NCI-H526 treated with DMSO at 0.1 percent for 48 hours (cell line): ENCODE measurements at regions not wholly inside any gene's neighbourhood (a gene's known extent, or its start where the extent isn't known, plus 50 kb on each side); places are given as distances from the start of the nearest gene placed in this dataset.
"Not testable (repeated sequence)": the region's sequence is repeated elsewhere in the genome, so short reads cannot be mapped to it uniquely, and the experiment has no call there.

Experiments
- DNase-seq: peaks from one replicate; lab custom pipeline; 2025; lab: John Stamatoyannopoulos, UW

DNA sequence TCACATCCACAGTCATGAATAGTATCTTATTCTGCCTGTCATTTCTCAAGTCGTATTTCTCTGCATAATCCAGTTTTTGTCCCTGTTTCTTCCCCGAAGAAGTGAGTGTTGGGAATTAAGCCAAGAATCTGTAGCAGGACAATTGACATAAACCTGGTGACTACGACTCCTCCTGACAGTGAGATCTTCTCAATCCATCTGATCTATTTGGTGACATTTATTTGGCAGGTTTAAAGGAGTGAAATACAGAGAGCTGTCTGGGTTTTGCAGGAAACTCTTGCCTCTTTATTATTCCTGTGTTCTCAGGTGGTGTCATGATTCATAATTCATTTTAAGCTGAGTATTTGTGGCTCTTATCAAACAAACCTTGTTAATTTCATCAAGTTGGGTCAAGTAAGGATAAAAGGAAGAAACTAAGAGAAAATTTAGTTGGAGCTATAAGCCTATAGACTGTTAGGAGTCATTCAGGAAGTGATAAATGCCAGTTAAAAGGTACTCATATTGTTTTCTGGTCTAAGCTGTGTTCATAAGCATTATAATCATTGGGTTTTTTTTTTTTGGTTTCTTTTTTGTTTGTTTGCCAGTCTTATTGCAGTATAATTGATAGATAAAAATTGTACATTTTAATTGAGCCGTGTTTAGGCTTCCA lies 95.9 kb upstream of the PCSK1 start:
- DNase-seq: no peak

DNA sequence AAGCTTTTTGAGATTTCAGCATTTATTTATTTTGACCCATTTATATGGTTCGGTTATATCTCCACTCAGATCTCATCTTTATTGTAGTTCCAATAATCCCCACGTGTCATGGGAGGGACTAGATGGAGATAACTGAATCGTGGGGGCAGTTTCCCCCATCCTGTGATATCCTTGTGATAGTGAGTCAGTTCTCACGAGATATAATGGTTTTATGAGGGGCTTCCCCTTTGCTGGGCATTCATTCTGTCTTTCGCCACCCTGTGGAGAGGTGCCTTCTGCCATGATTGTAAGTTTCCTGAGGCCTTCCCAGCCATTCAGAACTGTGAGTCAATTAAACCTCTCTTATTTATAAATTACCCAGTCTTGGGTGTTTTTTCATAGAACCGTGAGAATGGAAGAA lies 96.5 kb upstream of the PCSK1 start:
- no peak for DNase-seq

DNA sequence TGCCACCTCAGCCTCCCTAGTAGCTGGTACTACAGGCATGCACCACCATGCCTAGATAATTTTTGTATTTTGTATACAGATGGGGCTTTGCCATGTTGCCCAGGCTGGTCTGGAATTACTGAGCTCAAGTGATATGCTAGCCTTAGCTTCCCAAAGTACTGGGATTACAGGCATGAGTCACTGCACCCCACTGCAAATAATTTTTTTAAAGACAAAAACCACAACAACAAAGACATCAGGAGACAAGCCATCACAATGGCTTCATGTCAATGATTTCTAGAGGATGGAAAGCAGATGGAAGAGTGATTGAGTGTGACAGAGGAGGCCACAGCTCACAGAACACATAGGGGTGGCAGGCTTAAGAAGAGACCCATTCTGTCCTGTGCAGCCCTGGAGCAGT lies 97.9 kb upstream of the PCSK1 start:
- no peak for DNase-seq

DNA sequence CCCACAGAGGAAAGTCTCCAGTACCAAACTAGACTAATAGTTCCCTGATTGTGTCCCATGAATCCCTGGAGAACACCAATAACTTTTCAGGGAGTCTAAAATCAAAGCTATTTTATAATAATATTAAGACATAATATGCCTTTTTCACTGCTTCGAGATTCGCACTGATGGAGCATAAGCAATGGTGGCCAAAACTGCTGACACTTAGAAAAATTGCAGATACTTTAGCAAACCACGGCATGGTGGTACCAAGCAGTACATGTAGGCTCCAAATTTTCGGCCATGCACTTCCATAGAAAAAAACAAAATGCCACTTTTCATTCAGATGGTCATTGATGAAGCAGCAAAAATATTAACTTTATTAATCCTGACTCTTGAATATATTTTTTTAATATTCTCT lies 100.3 kb upstream of the PCSK1 start:
- DNase-seq: no peak

DNA sequence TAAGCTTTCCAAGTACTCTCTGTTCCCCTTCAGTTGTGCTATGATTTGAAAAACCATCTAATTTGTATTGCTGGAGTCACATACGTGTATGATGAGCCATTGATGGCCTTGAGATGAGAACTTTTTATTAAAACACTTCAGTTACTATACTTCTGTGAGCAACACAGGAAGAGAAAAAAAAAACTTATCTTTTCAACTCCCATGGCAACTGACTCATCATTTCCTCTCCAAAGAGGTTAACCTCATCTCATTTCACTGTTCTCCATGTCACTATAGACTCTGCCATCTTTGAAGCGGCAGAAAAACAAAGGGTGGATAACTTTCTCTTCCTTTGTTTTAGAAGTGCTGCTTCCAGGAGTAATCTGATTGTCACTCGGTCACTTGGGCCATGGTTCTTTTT lies 104.3 kb upstream of the PCSK1 start:
- DNase-seq: no peak

DNA sequence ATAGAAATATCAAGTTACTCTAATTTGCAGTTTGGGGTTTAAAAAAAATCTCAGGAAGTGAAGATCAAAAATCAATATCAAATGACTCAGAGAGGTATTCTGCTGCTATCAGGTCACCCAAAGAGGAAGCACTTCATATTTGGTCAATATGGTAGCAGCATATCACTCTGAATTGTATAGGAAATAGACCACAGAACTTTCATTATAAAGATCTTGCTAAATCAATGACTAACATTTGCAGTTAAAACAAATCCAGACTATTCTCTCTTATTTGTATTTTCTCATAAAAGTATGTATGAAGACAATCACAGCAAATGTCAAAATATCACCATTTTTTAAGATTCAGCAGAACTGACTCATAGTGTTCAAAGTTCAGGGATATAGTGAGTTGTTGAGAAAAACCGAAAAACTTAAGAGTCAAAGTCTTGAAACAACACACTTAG lies 105.8 kb upstream of the PCSK1 start:
- no peak for DNase-seq

DNA sequence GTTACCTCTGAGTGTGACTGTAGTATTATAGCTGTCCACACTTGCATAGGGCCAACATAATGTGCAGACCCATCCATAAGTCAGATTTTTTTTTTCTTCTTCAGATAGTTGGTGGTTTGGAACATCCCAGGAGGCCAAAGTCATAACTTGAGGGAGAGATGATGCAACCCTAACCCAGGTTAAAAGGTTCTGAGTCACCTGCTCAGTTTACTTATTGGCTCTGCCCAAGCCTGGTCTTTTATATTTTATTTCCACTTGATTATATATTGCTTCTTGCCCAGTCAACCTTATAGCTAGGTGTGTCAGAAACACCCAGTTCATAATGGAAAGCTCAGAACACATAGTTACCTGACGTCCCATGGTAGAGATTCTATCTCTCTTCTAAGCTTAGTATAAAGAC lies 113.1 kb upstream of the PCSK1 start:
- no peak for DNase-seq

DNA sequence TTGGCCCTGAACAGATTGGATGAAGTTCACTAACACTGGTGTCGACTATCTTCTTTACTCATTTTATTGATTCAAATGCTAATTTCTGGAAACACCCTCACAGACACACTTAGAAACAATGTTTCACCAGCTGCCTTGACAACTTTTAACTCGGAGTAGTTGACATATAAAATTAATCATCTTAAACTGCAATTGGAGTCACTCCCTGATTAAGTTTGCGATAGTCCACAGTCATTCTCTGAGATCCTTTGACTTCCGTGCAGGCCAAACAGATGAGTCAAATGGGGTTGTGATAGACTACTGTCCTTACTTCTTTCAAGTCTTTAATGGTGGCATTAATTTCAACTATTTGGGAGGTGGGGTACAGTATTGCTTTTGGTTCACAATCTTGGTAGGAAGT lies 114.4 kb upstream of the PCSK1 start:
- no peak for DNase-seq

DNA sequence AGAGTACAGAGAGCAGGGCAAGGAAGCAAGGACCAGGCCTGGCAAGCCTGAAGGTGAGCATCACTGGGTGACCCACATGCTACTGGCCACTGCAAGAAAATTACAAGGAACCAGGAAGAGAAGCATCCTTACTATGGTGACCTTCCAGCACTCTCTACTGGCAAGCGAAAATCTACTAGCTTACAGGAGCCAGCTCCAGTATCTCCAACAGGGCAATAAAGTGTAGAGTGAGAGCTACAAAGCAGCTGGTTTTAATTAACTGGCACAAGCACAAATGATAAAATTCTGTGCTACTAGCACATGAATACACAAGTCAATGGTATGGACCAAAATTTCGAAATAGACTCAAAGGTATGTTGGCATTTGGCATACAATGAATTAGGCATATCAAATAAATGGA lies 113.3 kb upstream of the CAST start:
- DNase-seq: no peak

DNA sequence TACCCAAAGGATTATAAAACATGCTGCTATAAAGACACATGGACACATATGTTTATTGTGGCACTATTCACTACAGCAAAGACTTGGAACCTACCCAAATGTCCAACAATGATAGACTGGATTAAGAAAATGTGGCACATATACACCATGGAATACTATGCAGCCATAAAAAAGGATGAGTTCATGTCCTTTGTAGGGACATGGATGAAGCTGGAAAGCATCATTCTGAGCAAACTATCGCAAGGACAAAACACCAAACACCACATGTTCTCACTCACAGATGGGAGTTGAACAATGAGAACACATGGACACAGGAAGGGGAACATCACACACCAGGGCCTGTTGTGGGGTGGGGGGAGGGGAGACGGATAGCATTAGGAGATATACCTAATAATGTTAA lies 101.3 kb upstream of the CAST start:
- DNase-seq: not testable (repeated sequence)

DNA sequence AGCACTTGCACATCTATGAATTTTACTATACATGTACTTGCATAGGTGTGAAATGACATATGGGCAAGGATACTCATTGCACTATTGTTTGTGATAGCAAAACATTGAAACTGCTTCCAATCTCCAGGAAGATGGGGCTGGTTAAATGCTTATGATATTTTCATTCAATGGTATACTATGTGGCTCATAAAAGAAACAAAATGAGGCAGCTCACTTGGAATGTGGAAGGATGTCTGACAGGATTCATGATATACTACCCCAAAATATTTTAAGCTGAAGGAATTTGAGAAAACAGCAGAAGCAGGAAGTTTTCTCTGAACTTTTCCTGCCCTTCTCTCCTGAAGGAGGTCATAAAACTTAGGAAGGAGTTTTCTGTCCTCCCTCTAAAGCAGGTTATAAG lies 99.6 kb upstream of the CAST start:
- DNase-seq: no peak

DNA sequence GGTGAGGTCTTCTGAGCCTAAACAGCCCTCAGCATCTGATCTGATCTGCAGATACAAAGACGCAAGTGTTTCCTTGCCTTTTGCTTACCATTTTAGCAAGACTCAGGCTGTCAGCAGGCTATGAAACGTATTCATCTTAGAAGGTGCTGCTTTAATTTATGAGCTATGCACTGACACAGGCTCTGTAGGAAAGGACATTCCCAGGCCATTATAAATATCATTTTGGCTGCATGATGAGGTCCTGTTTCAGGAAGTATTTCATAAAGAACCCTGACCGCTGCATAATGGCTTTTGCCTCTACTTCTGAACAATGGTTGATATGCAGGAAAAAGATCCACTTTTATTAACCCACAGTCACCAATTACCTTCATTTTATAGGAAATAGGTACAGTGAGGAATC lies 98.4 kb upstream of the CAST start:
- DNase-seq: no peak

DNA sequence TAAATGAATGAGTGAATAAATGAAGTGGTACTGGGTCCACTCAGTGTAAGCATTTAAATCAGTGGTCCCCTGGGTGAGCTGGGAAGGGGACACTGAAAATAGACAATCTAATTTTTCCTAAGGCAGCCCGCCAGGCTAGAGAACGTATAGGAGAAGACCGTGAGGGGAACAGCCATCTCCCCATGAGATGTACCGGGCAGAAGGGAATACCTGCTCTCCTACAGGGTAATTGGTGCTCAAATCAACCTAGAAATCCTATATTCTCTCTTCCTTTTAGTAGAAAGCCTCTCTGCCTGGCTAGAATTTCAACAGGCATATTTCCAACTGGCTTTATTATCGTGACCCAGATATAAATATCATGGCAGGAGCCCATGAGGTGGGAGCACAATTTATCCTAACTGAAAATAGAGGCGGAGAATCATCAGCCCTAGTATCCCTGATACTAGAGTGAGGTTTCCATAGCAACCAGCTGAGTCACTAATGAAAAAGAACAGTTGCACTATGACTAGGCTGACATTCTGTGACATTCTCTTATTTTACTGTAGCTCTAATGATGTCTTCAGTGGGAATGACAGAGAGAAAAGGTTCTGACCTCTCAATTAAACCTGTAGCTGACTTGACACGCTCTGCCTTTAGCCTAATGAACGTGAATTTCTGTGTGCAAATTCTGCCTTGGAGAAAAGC lies 96.5 kb upstream of the CAST start:
- no peak for DNase-seq

DNA sequence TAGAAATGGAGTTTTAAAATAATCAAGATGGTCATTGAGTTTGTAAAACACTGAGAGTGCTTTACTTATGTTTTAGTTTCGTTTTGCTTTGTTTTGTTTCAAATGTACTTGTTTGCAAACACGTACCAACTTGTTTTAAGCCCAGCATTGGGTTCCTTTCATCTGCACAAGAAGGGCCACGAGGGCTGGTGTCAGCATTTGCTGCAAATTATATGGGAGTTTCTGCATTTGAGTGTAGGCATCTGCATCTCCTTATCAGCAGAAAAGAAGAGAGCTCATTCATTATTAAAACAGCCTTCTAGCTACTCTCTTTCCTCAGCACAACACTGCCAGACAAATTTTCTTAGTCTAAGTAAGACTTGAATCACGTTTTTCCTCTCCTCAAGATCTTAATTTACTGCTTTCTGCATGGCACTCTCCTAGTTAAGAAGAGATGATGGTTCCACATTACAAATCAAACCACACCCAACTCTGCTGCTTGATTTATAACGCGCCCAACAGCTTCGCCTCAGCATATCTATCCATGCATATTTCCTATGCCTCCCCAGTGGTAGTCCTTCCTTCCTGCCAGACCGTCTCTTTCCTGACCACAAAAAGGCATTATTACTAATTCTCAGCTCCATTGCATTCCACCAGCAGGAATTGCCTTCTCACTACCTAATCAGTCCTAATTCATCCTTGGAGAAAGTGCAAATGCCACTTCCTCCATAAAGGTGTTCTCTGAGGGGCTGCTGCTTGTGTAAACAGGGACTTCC lies 95.2 kb upstream of the CAST start:
- no peak for DNase-seq

DNA sequence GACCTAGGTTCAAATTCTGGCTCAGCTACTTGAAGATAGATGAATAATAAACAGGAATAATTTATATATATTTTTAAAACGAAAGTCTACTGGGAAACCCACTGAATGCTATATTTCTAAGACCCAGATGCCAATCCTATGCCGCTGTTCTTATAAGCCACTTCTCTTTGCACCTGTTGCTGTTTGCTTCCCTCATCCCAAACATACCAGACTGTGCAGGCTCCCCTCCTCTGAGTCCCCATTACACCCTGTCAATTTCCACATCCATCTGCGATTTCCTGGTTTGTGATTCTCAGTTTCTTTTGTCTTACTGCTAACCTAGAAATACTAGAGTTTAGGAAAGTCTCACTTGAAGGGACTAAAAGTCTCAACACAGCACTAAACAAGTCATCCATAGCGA lies 92.8 kb upstream of the CAST start:
- DNase-seq: no peak

DNA sequence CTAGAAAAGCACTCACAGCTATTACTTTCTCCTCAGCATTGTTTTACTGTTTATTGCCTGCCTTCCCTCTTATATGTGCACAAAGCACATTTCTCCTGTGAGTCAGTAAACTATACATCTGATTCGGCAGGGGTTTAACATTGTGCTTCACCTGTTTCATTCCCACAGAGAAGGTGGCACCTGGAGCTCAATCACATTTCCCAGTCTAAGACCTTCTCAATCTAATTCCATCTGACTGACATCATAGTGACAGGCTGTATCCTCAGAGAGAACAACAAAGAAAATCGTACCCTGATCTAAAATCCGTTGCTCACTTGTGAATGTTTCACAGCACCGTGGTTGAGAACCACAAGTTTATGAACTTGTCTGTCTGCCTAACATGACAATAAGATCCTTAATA lies 92.4 kb upstream of the CAST start:
- no peak for DNase-seq

DNA sequence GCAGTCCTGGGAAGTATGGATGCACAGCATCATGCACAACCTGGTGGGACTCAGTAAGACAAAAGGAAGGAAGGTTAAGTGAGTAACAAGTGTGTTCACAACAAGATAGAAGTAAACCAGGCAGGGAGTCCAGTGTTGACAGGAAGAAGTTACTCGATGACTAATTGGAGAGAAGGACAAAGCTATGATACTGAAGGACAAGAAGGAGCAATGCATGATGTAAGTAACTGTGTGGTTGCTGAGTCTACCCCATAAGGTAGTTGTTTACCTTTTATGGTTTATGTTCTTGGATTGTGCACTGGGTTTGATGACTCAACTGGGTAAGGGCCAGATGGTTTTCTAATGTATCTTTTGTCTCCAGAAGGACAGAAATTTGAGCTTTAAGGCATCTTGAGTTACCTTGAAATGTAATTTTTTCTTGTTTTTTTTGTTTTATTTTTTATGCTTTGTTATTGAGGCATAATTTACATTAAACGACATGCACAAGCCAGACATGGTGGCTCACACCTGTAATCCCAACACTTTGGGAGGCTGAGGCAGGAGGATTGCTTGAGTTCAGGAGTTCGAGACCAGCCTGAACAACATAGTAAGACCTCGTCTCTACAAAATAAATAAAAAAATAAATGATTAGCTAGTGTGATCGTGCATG lies 89.2 kb upstream of the CAST start:
- DNase-seq: no peak

DNA sequence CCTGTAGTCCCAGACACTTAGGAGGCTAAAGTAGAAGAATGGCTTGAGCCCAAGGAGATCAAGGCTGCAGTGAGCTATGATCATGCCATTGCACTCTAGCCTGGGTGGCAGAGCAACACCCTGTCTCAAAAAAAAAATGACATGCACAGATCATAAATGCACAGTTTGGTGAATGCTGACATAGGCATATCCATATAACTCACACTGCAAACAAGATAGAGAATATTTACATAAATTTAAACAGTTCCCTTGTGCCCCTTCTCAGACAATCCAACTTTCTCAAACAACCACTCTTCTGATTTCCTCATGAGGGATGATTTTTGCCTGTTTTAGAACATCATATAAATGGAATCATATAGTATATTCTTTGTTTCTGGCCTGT lies 88.7 kb upstream of the CAST start:
- no peak for DNase-seq

DNA sequence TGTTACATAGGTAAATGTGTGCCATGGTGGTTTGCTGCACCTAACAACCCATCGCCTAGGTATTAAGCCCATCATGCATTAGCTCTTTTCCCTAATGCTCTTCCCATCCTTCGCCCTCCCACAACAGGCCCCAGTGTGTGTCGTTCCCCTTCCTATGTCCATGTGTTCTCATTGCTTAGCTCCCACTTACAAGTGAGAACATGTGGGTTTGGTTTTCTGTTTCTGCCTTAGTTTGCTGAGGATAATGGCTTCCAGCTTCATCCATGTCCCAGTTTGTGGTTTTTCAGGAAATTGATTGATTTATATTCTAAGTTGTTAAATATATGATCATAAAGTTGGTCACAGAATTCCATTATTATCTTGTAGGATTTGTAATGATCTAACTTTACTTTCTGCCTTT lies 85.3 kb upstream of the CAST start:
- DNase-seq: no peak

DNA sequence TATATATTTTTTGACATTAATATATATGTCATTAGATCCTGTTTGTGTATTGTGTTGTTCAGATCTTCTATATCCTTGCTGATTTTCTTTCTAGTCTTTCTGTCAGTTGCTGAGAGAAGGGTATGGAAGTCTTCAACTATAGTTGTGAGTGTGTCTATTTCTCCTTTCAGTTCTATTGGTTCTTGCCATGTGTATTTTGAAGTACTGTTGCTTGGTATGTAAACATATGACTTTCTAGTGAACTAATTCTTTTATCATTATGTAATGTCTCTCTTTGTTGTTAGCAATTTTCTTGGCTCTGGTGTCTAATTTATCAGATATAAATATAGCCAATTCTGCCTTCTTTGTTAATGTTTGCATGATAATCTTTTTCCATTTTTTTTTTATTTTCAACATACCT lies 84.3 kb upstream of the CAST start:
- no peak for DNase-seq

DNA sequence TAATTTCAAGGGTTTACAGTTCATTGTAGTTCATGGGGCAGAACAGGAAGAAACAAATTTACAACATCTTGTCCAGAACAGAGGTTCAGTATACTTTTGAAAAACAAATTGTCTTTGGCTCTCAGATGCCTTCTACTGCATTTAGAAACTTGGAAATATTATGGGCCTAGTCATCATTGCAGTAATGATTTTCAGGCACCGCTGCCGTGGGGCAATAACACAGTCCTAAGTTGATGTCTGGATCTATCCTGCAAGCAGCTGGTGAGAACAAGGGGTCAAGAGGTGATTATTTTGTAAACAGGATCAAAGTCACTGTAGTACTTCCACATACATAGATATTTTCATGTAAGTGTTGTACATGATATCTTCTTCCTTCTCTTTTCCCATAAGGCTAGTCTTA lies 82.5 kb upstream of the CAST start:
- no peak for DNase-seq

DNA sequence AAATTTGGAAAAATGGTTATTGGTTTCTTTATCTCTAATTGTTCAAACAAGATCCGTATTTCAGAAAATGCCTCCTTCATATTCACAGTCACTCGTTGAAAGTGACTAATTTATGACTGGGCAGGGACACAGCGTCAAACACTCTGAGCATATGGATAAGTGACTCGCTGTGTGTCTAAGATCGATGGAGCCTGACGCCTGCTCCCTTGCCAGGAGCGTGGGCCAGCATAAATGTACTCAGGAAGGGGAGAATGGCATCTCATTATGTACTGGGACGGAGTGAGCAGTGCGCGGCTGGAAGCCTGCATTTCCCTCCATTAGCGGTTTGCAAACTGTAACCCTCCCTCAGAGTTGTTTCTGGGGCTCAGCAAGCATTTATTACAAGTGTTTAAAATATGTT lies 79.8 kb upstream of the CAST start:
- DNase-seq: peak; percentile 24

DNA sequence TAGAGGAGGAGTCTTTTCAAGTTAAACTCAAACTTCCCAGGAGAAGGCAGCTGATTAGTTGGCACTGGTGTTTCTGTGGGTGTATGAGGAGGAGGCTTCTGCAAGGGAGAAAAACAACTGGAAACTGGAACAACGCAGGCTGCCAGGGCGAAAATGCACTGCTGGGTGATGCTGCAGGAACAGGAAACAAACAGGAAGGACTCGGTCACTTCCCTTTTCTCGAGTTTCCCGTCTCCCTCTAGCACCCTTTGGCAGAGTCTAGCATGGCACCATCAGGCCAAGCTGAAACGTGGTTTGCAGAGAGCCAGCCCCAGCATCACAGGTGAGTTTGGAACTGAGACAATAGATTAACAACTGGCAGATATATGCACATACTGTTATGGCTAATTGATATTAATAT lies 77.5 kb upstream of the CAST start:
- DNase-seq: no peak
